ENCODE measurements at regions not wholly inside any gene's neighbourhood (a gene's known extent, or its start where the extent isn't known, plus 50 kb on each side); places are given as distances from the start of the nearest gene placed in this dataset.

- Mint-ChIP-seq H3K36me3 (ENCODE audit: unreplicated experiment) (no peaks in the 10 kb centered on the region), H3K27ac (ENCODE audit: unreplicated experiment) (no peak overlapping the region), H3K9me3 (ENCODE audit: unreplicated experiment) (no peaks in the 10 kb centered on the region), H3K27me3 (ENCODE audit: unreplicated experiment) (no peaks in the 10 kb centered on the region), H3K4me3 (ENCODE audit: unreplicated experiment) (no peak overlapping the region), H3K4me1 (ENCODE audit: unreplicated experiment) (no peaks in the 10 kb centered on the region)
- TF ChIP-seq CTCF (IDR thresholded peaks at IDR 0.05) = no peak
- no peak for DNase-seq (ENCODE audit: extremely low spot score, unreplicated experiment)
Measured at GRCh38 chr4:35604724-35605123, 639.6 kb downstream of the ARAP2 start.

GRCh38 chr4:35608205-35608604 is 636.1 kb downstream of the ARAP2 start:
- H3K4me3 Mint-ChIP-seq (ENCODE audit: unreplicated experiment) = no peak overlapping the region
- H3K36me3 Mint-ChIP-seq (ENCODE audit: unreplicated experiment) = no peaks in the 10 kb centered on the region
- no peak for TF ChIP-seq CTCF (IDR thresholded peaks at IDR 0.05)
- DNase-seq (ENCODE audit: extremely low spot score, unreplicated experiment) = no peak
- no peaks in the 10 kb centered on the region for H3K4me1 Mint-ChIP-seq (ENCODE audit: unreplicated experiment)
- no peaks in the 10 kb centered on the region for H3K9me3 Mint-ChIP-seq (ENCODE audit: unreplicated experiment)
- H3K27me3 Mint-ChIP-seq (ENCODE audit: unreplicated experiment) = no peaks in the 10 kb centered on the region
- H3K27ac Mint-ChIP-seq (ENCODE audit: unreplicated experiment) = no peak overlapping the region

GRCh38 chr4:35614120-35614519 is 630.2 kb downstream of the ARAP2 start:
- Mint-ChIP-seq H3K9me3 (ENCODE audit: unreplicated experiment) (no peaks in the 10 kb centered on the region), H3K36me3 (ENCODE audit: unreplicated experiment) (no peaks in the 10 kb centered on the region), H3K27me3 (ENCODE audit: unreplicated experiment) (no peaks in the 10 kb centered on the region), H3K4me3 (ENCODE audit: unreplicated experiment) (no peak overlapping the region), H3K27ac (ENCODE audit: unreplicated experiment) (no peak overlapping the region), H3K4me1 (ENCODE audit: unreplicated experiment) (no peaks in the 10 kb centered on the region)
- no peak for TF ChIP-seq CTCF (IDR thresholded peaks at IDR 0.05)
- DNase-seq (ENCODE audit: extremely low spot score, unreplicated experiment) = no peak

- H3K36me3 Mint-ChIP-seq (ENCODE audit: unreplicated experiment) = no peaks in the 10 kb centered on the region
- DNase-seq (ENCODE audit: extremely low spot score, unreplicated experiment) = no peak
- TF ChIP-seq CTCF (IDR thresholded peaks at IDR 0.05) = no peak
- no peak overlapping the region for H3K4me3 Mint-ChIP-seq (ENCODE audit: unreplicated experiment)
- no peaks in the 10 kb centered on the region for H3K27me3 Mint-ChIP-seq (ENCODE audit: unreplicated experiment)
- H3K27ac Mint-ChIP-seq (ENCODE audit: unreplicated experiment) = no peak overlapping the region
- peaks cover 5% of the 10 kb centered on the region for H3K9me3 Mint-ChIP-seq (ENCODE audit: unreplicated experiment)
- no peaks in the 10 kb centered on the region for H3K4me1 Mint-ChIP-seq (ENCODE audit: unreplicated experiment)
Measured at GRCh38 chr4:35639929-35640328, 604.4 kb downstream of the ARAP2 start.

GRCh38 chr4:35643661-35644060 is 600.7 kb downstream of the ARAP2 start:
- no peaks in the 10 kb centered on the region for H3K9me3 Mint-ChIP-seq (ENCODE audit: unreplicated experiment)
- no peaks in the 10 kb centered on the region for H3K4me1 Mint-ChIP-seq (ENCODE audit: unreplicated experiment)
- no peaks in the 10 kb centered on the region for H3K36me3 Mint-ChIP-seq (ENCODE audit: unreplicated experiment)
- DNase-seq (ENCODE audit: extremely low spot score, unreplicated experiment) = no peak
- no peak for TF ChIP-seq CTCF (IDR thresholded peaks at IDR 0.05)
- H3K27me3 Mint-ChIP-seq (ENCODE audit: unreplicated experiment) = no peaks in the 10 kb centered on the region
- H3K4me3 Mint-ChIP-seq (ENCODE audit: unreplicated experiment) = no peak overlapping the region
- no peak overlapping the region for H3K27ac Mint-ChIP-seq (ENCODE audit: unreplicated experiment)
